A204.1 (cell line): ENCODE measurements at regions not wholly inside any gene's neighbourhood (a gene's known extent, or its start where the extent isn't known, plus 50 kb on each side); places are given as distances from the start of the nearest gene placed in this dataset.

Experiments used
- FAIRE-seq: peaks from 2 replicates; lab custom pipeline; 2012; peaks lifted over from hg19 to GRCh38; lab: Jason Lieb, UNC

- no peak for FAIRE-seq
Measured at GRCh38 chr14:58814466-58814865, 176.7 kb downstream of the DACT1 start.

GRCh38 chr14:58815161-58815701 lies 177.5 kb downstream of the DACT1 start:
- FAIRE-seq, result no peak

- no peak for FAIRE-seq
Measured at GRCh38 chr14:58815794-58816193, 178.0 kb downstream of the DACT1 start.

- no peak for FAIRE-seq
Measured at GRCh38 chr14:58816416-58817115, 178.8 kb downstream of the DACT1 start.

- FAIRE-seq, result no peak
Measured at GRCh38 chr14:58817846-58818245, 180.1 kb downstream of the DACT1 start.

GRCh38 chr14:58820032-58820431 lies 182.3 kb downstream of the DACT1 start:
- no peak for FAIRE-seq

- FAIRE-seq, result no peak
Measured at GRCh38 chr14:58821421-58821820, 183.7 kb downstream of the DACT1 start.

GRCh38 chr14:58822856-58823255 lies 185.1 kb downstream of the DACT1 start:
- no peak for FAIRE-seq

GRCh38 chr14:58823312-58823711 lies 185.6 kb downstream of the DACT1 start:
- FAIRE-seq, result no peak

DNA sequence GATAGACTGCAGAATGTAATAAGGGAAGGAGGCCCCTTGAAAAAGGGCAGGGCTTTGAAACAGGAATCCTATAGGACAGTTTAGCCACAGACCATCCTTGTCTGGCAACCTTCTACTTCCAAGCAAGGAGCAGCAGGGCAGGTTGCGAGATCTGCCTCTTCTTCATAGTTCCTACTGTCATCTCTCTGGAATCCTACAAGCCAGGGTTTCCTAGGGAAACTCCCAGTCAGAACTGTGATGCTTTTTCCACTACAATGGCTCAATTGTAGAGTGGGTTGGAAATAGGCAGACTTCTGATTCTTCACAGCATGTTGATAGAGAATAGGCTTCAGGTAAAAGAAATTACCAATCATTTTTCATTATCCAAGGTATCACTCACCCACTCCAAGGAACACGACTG lies 186.3 kb downstream of the DACT1 start:
- no peak for FAIRE-seq

GRCh38 chr14:58824796-58825195 lies 187.0 kb downstream of the DACT1 start:
- FAIRE-seq, result no peak

DNA sequence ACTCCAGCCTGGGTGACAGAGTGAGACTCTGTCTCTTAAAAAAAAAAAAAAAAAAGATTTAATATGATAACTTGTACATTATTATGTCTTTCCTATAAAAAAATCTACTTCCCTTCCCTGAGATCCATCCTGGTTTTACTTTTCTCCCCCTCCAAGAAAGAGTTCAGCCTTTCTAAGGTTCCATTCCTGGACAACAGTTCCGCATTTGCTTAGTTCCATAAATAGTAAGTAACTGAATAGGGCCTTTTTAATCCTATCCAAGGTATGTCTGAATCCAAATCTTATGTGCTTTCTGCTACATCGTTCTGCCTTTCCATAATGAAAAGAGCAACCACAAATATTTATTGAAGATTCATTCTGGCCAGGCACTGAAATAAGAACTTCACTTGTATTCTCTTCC lies 187.8 kb downstream of the DACT1 start:
- FAIRE-seq, result no peak

GRCh38 chr14:58826845-58827686 lies 189.3 kb downstream of the DACT1 start:
- FAIRE-seq, result no peak

- FAIRE-seq, result no peak
Measured at GRCh38 chr14:58828298-58828697, 190.5 kb downstream of the DACT1 start.

- no peak for FAIRE-seq
Measured at GRCh38 chr14:58829594-58829993, 191.8 kb downstream of the DACT1 start.

DNA sequence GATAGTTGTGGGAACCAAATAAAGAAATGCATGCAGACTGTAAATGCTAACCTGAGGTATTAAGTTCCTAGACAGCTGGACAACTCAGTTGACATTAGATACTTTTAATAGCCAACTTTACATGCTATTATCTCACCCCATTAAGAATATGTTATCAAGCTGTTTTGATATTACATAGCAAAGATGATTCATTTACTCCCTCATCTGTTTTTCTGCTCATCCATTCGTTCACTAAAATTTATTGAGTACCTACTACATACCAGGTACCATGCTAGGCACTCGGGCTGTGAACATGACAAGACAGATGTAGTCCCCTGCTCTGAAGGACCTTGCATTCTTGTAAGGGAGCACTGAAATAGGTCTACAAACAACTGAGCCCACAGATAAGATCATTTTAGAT lies 192.4 kb downstream of the DACT1 start:
- FAIRE-seq, result no peak

DNA sequence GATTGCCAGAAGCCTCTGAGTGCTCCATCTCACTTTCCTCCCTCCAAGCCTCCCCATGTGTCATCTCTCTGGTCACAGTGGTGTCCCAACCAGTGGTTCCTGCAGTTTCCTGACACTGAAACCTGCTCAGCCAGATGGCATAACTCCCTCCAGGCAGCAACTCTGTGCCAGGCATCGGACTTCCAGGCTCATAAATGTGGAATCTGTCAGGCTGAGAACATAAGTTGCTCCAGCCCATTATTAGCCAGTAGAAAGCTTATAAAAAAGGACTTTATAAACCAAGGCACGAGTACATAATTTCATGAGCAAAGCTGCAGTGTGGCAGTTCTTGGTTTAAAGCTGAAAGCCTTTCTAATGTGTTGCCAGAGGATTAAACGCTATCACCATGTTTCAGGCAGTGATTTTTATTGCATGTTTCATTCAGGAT lies 194.3 kb downstream of the DACT1 start:
- no peak for FAIRE-seq

DNA sequence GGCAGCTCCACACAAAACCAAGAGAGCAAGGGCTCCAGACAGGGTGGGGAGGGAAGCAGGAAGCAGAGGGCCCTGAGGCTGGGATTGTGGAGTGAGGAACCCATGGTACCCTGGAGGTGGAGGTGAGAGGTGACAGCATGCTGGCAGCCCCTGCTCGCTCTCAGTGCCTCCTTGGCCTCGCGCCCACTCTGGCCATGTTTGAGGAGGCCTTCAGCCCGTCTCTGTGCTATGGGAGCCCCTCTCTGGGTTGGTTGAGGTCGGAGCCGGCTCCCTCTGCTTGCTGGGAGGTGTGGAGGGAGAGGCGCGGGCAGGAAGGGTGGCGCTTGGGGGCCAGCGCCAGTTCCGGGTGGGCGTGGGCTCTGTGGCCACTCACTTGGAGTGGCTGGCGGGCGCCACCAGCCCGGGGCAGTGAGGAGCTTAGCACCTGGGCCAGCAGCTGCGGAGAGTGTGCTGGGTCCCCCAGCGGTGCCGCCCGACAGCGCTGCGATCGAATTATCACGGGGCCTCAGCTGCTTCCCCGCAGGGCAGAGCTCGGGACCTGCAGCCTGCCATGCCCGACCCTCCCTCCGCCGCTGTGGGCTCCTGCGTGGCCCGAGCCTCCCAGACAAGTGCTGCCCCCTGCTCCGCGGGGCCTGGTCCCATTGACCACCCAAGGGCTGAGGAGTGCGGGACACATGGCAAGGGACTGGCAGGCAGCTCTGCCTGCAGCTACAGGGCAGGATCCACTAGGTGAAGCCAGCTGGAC lies 196.0 kb downstream of the DACT1 start:
- no peak for FAIRE-seq

DNA sequence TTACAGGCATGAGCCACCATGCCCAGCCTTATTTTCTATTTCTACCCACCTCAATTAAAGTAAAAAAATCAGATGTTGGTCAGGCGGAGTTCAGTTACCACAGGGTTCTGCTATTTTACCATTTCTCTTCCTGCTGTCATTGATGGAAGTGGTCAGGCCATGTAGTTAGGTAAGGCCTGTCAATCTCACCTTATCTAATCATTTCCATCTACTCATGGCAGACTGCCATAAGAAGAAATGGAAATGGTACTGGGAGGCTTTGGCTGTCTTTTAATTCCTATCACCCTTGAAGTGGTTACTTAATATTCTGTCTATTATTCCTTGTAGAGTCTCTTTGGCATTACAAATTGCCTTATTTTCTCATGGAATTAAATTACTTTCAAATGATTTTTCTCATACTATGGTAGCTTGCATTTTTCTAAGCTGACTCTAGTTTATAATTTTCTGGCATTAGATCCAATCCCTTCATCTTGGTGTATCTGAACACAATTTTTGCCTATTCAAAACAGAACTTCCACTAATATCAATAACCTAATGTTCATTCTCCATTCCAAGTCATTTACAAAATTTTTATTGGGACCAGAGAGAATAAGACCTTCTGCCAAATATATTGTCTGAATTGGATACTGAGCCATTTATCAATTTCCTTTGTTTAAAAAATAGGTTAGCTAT lies 198.7 kb downstream of the DACT1 start:
- peak; percentile 11 for FAIRE-seq

GRCh38 chr14:58839233-58839632 lies 201.5 kb downstream of the DACT1 start:
- FAIRE-seq, result no peak

DNA sequence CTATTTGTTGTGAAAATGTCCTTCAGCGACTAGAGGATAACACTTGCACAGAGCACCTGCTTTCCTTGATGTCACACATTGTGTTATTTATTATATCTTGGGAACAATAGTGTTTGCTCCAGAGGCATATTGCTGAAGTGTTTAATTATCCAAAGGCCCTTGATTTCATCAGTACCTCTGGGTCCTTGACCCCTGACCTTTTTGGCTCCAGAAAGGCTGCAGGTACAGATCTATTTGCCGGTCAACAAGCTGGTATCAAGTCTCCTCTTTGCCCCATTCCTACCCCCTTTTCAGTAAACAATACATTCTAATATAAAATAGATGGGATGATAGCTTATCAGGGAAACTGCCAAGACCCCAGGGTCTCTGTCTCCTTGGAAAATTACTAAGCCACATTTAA lies 206.8 kb downstream of the DACT1 start:
- no peak for FAIRE-seq
